B cell (primary cell): ENCODE measurements at regions not wholly inside any gene's neighbourhood (a gene's known extent, or its start where the extent isn't known, plus 50 kb on each side); places are given as distances from the start of the nearest gene placed in this dataset.

Experiments used
- CTCF ChIP-seq: fragments of 200-600 bp; IDR thresholded peaks from one replicate; pipeline ENCODE4 v1.8.0; 2022; ENCODE audit warnings: antibody characterized with exemption, mild to moderate bottlenecking
- EZH2 ChIP-seq: IDR thresholded peaks from 2 replicates; pipeline ENCODE4 v1.6.1; 2012; ENCODE audit warnings: borderline replicate concordance, low read depth, mild to moderate bottlenecking, moderate library complexity, low read length; ENCODE audit not compliant: insufficient read depth, poor library complexity, severe bottlenecking

- TF ChIP-seq CTCF (no peak), EZH2 (no peak)
Measured at GRCh38 chr3:165636684-165637015, 200.6 kb downstream of the BCHE start.
